Smooth muscle cell (in vitro differentiated cells): ENCODE measurements at regions not wholly inside any gene's neighbourhood (a gene's known extent, or its start where the extent isn't known, plus 50 kb on each side); places are given as distances from the start of the nearest gene placed in this dataset.

Experiments
- DNase-seq: peaks from one replicate; lab custom pipeline; 2025; ENCODE audit not compliant: unreplicated experiment; lab: John Stamatoyannopoulos, UW
- H2AFZ ChIP-seq: fragments of 200-600 bp; sonication (generic); 2 replicates; pipeline ENCODE4 v1.6.0; 2016; ENCODE audit warnings: antibody characterized with exemption, low read depth, mild to moderate bottlenecking
- H3F3A ChIP-seq: fragments of 200-600 bp; sonication (generic); 2 replicates; pipeline ENCODE4 v1.6.0; 2017; ENCODE audit warnings: antibody characterized with exemption, low read depth
- H3K27ac ChIP-seq: fragments of 200-600 bp; sonication (generic); 2 replicates; pipeline ENCODE4 v1.5.1; 2016; ENCODE audit warnings: low read depth, mild to moderate bottlenecking
- H3K27me3 ChIP-seq: fragments of 200-600 bp; sonication (generic); 2 replicates; pipeline ENCODE4 v1.6.1; 2016; ENCODE audit warnings: low read depth, mild to moderate bottlenecking
- H3K36me3 ChIP-seq: fragments of 200-600 bp; sonication (generic); 2 replicates; pipeline ENCODE4 v1.5.1; 2016; ENCODE audit warnings: low read depth
- H3K4me1 ChIP-seq: fragments of 200-600 bp; sonication (generic); 2 replicates; pipeline ENCODE4 v1.5.1; 2016; ENCODE audit warnings: low read depth
- H3K4me2 ChIP-seq: fragments of 200-600 bp; sonication (generic); 2 replicates; pipeline ENCODE4 v1.6.0; 2016; ENCODE audit warnings: mild to moderate bottlenecking
- H3K4me3 ChIP-seq: fragments of 200-600 bp; sonication (generic); 2 replicates; pipeline ENCODE4 v1.5.1; 2016; ENCODE audit warnings: mild to moderate bottlenecking
- H3K79me2 ChIP-seq: fragments of 200-600 bp; sonication (generic); 2 replicates; pipeline ENCODE4 v1.6.0; 2016; ENCODE audit warnings: low read depth, mild to moderate bottlenecking
- H3K9ac ChIP-seq: fragments of 200-600 bp; sonication (generic); 2 replicates; pipeline ENCODE4 v1.6.0; 2016; ENCODE audit warnings: low read depth
- H3K9me3 ChIP-seq: fragments of 200-600 bp; sonication (generic); replicated peaks from 2 replicates; pipeline ENCODE4 v1.5.1; 2016; ENCODE audit warnings: low read depth
- H4K20me1 ChIP-seq: fragments of 200-600 bp; sonication (generic); 2 replicates; pipeline ENCODE4 v1.6.0; 2016; ENCODE audit warnings: low read depth
- WGBS: methylation state at CpG from one replicate; pipeline ENCODE4 v1.1.7; 2016; ENCODE audit warnings: low lambda C conversion rate; 5-methylcytosine and 5-hydroxymethylcytosine counted together
- TF ChIP-seq, protein P1 (sequence below): fragments of 200-600 bp; sonication (generic); IDR thresholded peaks from 2 replicates; pipeline ENCODE4 v1.5.1; 2017; ENCODE audit warnings: borderline replicate concordance, mild to moderate bottlenecking, antibody characterized with exemption; ENCODE audit not compliant: insufficient read depth, poor library complexity, severe bottlenecking

DNA sequence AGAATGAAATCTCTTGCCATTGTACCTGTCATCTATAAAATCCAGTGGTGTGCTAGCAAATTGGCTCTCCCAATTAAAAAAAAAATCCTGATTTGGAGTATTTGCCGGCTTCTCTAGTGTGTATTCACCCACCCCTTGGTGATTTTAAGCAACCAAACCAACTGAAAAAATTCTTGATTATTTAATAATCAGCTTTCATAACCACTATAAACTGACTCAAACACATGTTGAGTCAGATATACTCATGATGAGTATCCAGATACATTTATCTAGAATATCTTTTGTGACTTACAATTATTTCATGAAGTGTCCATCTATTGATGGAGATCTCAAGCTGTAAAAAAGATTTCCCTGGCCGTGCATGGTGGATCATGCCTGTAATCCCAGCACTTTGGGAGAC, 205.4 kb downstream of the RASSF9 start:
- TF ChIP-seq, protein P1, sequence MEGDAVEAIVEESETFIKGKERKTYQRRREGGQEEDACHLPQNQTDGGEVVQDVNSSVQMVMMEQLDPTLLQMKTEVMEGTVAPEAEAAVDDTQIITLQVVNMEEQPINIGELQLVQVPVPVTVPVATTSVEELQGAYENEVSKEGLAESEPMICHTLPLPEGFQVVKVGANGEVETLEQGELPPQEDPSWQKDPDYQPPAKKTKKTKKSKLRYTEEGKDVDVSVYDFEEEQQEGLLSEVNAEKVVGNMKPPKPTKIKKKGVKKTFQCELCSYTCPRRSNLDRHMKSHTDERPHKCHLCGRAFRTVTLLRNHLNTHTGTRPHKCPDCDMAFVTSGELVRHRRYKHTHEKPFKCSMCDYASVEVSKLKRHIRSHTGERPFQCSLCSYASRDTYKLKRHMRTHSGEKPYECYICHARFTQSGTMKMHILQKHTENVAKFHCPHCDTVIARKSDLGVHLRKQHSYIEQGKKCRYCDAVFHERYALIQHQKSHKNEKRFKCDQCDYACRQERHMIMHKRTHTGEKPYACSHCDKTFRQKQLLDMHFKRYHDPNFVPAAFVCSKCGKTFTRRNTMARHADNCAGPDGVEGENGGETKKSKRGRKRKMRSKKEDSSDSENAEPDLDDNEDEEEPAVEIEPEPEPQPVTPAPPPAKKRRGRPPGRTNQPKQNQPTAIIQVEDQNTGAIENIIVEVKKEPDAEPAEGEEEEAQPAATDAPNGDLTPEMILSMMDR = no peak
- H3K9me3 ChIP-seq = no peaks in the 10 kb centered on the region
- 90% methylated on average over 2 of the region's 2 CpGs for WGBS

DNA sequence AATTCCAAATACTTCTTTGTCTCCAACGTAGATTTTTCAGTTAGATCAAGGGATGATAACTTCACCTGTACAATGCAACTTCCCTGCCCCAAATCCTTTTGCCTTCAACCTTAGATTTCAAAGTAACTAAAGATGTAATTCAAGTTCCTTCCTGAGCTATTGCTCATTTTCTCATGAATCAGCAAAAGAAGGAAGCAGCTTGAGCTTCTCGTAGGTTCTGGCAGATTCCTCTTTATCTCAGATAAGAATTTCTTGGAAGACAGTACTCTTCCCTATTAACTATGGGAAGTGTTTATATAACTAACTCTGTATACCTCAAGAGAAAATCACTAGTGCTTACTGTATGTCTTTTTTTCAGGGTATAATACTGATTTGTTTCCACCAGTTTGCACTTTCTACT, 203.8 kb downstream of the RASSF9 start:
- no peaks in the 10 kb centered on the region for H3K79me2 ChIP-seq
- no peaks in the 10 kb centered on the region for H3K36me3 ChIP-seq
- H2AFZ ChIP-seq = no peak overlapping the region
- TF ChIP-seq, protein P1 = no peak
- WGBS = 38% methylated on average over 2 of the region's 2 CpGs
- H3K4me1 ChIP-seq = no peaks in the 10 kb centered on the region
- H3K9ac ChIP-seq = no peak overlapping the region
- H3K4me2 ChIP-seq = no peak overlapping the region
- no peaks in the 10 kb centered on the region for H3F3A ChIP-seq
- no peaks in the 10 kb centered on the region for H3K9me3 ChIP-seq
- H4K20me1 ChIP-seq = no peaks in the 10 kb centered on the region
- DNase-seq = no peak
- no peaks in the 10 kb centered on the region for H3K27me3 ChIP-seq
- no peak overlapping the region for H3K4me3 ChIP-seq
- H3K27ac ChIP-seq = no peak overlapping the region

More for the DNA sequence above, 205.4 kb downstream of the RASSF9 start:
- Histone ChIP-seq H3K27me3 (no peaks in the 10 kb centered on the region), H3K36me3 (no peaks in the 10 kb centered on the region), H4K20me1 (no peaks in the 10 kb centered on the region), H3F3A (no peaks in the 10 kb centered on the region), H2AFZ (no peak overlapping the region), H3K9ac (no peak overlapping the region), H3K4me2 (no peak overlapping the region), H3K4me1 (no peaks in the 10 kb centered on the region), H3K79me2 (no peaks in the 10 kb centered on the region), H3K4me3 (no peak overlapping the region), H3K27ac (no peak overlapping the region)
- no peak for DNase-seq

DNA sequence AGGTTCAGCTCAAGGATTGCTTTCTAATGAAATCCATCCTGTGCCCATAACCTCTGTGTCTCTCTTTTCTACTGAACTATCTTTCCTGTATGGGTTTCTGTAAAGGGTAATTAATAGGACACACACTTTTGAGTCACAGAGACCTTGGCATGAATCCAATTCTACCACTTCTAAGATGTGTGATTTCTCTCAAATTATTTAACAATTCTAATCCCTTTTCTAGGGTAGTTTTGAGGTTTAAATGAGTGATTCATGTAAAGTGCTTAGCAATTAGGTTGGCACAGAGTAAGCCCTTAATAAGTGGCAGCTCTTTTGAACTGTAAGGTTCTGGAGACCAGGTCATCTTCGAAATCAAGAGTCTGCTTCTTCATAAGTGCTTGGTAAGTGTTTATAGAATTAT, 202.7 kb downstream of the RASSF9 start:
- no peak overlapping the region for H3K9ac ChIP-seq
- no peaks in the 10 kb centered on the region for H4K20me1 ChIP-seq
- 75% methylated on average over 1 of the region's 1 CpG for WGBS
- H3K27me3 ChIP-seq = no peaks in the 10 kb centered on the region
- no peaks in the 10 kb centered on the region for H3K79me2 ChIP-seq
- no peak for DNase-seq
- TF ChIP-seq, protein P1 = no peak
- no peaks in the 10 kb centered on the region for H3K36me3 ChIP-seq
- no peaks in the 10 kb centered on the region for H3F3A ChIP-seq
- H3K4me2 ChIP-seq = no peak overlapping the region
- H3K4me3 ChIP-seq = no peak overlapping the region
- H3K9me3 ChIP-seq = no peaks in the 10 kb centered on the region
- H3K27ac ChIP-seq = no peak overlapping the region
- H3K4me1 ChIP-seq = no peaks in the 10 kb centered on the region
- no peak overlapping the region for H2AFZ ChIP-seq

DNA sequence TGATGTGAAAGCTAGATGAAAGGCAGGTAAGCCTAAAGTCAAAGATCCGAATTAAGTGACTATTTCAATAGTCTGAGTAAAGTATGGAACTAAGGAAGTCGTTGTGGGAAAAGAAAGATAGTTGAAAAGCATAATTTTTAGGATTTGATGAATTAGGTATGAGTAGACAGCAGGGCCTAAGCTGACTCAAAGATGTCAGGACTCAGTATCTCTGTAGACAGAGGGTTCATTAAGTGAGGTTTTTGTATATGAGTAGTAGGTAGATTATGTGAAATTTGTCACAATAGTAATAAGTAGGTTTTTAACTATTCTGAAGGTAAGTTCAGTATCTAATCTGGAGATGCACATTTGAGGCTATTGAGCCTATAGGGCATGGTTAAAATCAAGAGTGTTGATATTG, 196.4 kb downstream of the RASSF9 start:
- H3K4me3 ChIP-seq = no peak overlapping the region
- DNase-seq = no peak
- H3K36me3 ChIP-seq = no peaks in the 10 kb centered on the region
- H3K9me3 ChIP-seq = no peaks in the 10 kb centered on the region
- WGBS = 66% methylated on average over 2 of the region's 2 CpGs
- no peaks in the 10 kb centered on the region for H3K4me1 ChIP-seq
- TF ChIP-seq, protein P1 = no peak
- H3F3A ChIP-seq = no peaks in the 10 kb centered on the region
- no peaks in the 10 kb centered on the region for H4K20me1 ChIP-seq
- peak overlapping the region; percentile 55 for H3K27ac ChIP-seq
- peak overlapping the region; percentile 48 for H2AFZ ChIP-seq
- H3K27me3 ChIP-seq = no peaks in the 10 kb centered on the region
- H3K79me2 ChIP-seq = no peaks in the 10 kb centered on the region
- no peak overlapping the region for H3K4me2 ChIP-seq
- H3K9ac ChIP-seq = no peak overlapping the region
